Left hindlimb (tissue), 1 donor: ENCODE measurements at regions not wholly inside any gene's neighbourhood (a gene's known extent, or its start where the extent isn't known, plus 50 kb on each side); places are given as distances from the start of the nearest gene placed in this dataset.
"Not testable (repeated sequence)": the region's sequence is repeated elsewhere in the genome, so short reads cannot be mapped to it uniquely, and the experiment has no call there.

ENCODE experiments used
- DNase-seq: peaks from one replicate; pipeline ENCODE4 v3.0.0-alpha.2; 2018

- no peak for DNase-seq
These were observed 772.7 kb downstream of the PRELID2 start for GRCh38 chr5:145062280-145063062.

GRCh38 chr5:145056800-145057199 lies 778.3 kb downstream of the PRELID2 start:
- no peak for DNase-seq

GRCh38 chr5:145050181-145050580 lies 785.0 kb downstream of the PRELID2 start:
- no peak for DNase-seq

GRCh38 chr5:145044970-145045369 lies 790.2 kb downstream of the PRELID2 start:
- DNase-seq: no peak

- no peak for DNase-seq
These were observed 806.5 kb downstream of the PRELID2 start for GRCh38 chr5:145028626-145029025.

GRCh38 chr5:145027286-145027685 lies 807.9 kb downstream of the PRELID2 start:
- no peak for DNase-seq

- DNase-seq: no peak
These were observed 809.4 kb downstream of the PRELID2 start for GRCh38 chr5:145025775-145026174.

- no peak for DNase-seq
These were observed 820.0 kb downstream of the PRELID2 start for GRCh38 chr5:145015146-145015545.

- no peak for DNase-seq
These were observed 821.0 kb downstream of the PRELID2 start for GRCh38 chr5:145014109-145014508.

- no peak for DNase-seq
These were observed 824.3 kb downstream of the PRELID2 start for GRCh38 chr5:145010834-145011233.

- DNase-seq: no peak
These were observed 826.1 kb downstream of the PRELID2 start for GRCh38 chr5:145008876-145009530.

GRCh38 chr5:144994356-144994755 lies 823.7 kb downstream of the KCTD16 start:
- not testable (repeated sequence) for DNase-seq

- no peak for DNase-seq
These were observed 812.4 kb downstream of the KCTD16 start for GRCh38 chr5:144983101-144983500.

- no peak for DNase-seq
These were observed 809.0 kb downstream of the KCTD16 start for GRCh38 chr5:144979516-144980264.

- no peak for DNase-seq
These were observed 801.6 kb downstream of the KCTD16 start for GRCh38 chr5:144972317-144972716.

- DNase-seq: no peak
These were observed 800.6 kb downstream of the KCTD16 start for GRCh38 chr5:144971108-144971850.

GRCh38 chr5:144960296-144960695 lies 789.6 kb downstream of the KCTD16 start:
- DNase-seq: no peak

- DNase-seq: no peak
These were observed 787.3 kb downstream of the KCTD16 start for GRCh38 chr5:144958002-144958401.

- DNase-seq: no peak
These were observed 780.3 kb downstream of the KCTD16 start for GRCh38 chr5:144950996-144951395.

- DNase-seq: no peak
These were observed 776.4 kb downstream of the KCTD16 start for GRCh38 chr5:144947023-144947422.

- no peak for DNase-seq
These were observed 774.8 kb downstream of the KCTD16 start for GRCh38 chr5:144945503-144945902.

GRCh38 chr5:144944936-144945335 lies 774.3 kb downstream of the KCTD16 start:
- no peak for DNase-seq

GRCh38 chr5:144941004-144941403 lies 770.3 kb downstream of the KCTD16 start:
- DNase-seq: no peak
